Muscle layer of duodenum (tissue), 2 donors: ENCODE measurements at regions not wholly inside any gene's neighbourhood (a gene's known extent, or its start where the extent isn't known, plus 50 kb on each side); places are given as distances from the start of the nearest gene placed in this dataset.

Experiments used
- H3K27ac ChIP-seq: one replicate; pipeline ENCODE4 v1.7.0; 2013; ENCODE audit warnings: mild to moderate bottlenecking, low read length
- H3K27me3 ChIP-seq: one replicate; pipeline ENCODE4 v1.7.0; 2013; ENCODE audit warnings: low read depth, mild to moderate bottlenecking, control low read depth, low read length
- H3K36me3 ChIP-seq, 2 donors: one replicate each; pipeline ENCODE4 v1.7.0; 2013; ENCODE audit warnings: low read length in 2 of 2, control low read depth in 1 of 2, mild to moderate bottlenecking in 1 of 2; ENCODE audit not compliant: insufficient read depth in 2 of 2, control insufficient read depth in 1 of 2
- H3K4me1 ChIP-seq, 2 donors: one replicate each; pipeline ENCODE4 v1.7.0; 2013; ENCODE audit warnings: low read length in 2 of 2, mild to moderate bottlenecking in 2 of 2, control low read depth in 1 of 2, moderate library complexity in 1 of 2; ENCODE audit not compliant: insufficient read depth in 2 of 2, control insufficient read depth in 1 of 2
- H3K4me3 ChIP-seq, 2 donors: one replicate each; pipeline ENCODE4 v1.7.0; 2013; ENCODE audit warnings: low read length in 2 of 2, low read depth in 1 of 2, mild to moderate bottlenecking in 1 of 2
- H3K9me3 ChIP-seq, 2 donors: one replicate each; pipeline ENCODE4 v1.7.0; 2013; ENCODE audit warnings: low read length in 2 of 2, control low read depth in 1 of 2, mild to moderate bottlenecking in 1 of 2; ENCODE audit not compliant: control insufficient read depth in 1 of 2
- donor health status: healthy.

DNA sequence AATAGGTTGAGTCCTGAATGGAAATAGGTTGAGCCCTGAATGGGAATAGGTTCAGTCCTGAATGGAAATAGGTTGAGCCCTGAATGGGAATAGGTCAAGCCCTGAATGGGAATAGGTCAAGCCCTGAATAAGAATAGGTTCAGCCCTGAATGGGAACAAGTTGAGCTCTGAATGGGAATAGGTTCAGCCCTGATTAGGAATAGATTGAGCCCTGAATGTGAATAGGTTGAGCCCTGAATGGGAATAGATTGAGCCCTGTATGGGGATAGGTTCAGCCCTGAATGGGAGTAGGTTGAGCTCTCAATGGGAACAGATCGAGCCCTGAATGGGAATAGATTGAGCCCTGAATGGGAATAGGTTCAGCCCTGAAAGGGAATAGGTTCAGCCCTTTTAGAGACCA, 590.8 kb upstream of the ADAMTS16 start:
- Histone ChIP-seq H3K27ac (no peak overlapping the region), H3K27me3 (no peaks in the 10 kb centered on the region), H3K9me3 (no peaks in the 10 kb centered on the region), H3K4me3 (no peak overlapping the region), H3K4me1 (no peaks in the 10 kb centered on the region), H3K36me3 (no peaks in the 10 kb centered on the region)

- H3K9me3 ChIP-seq: no peaks in the 10 kb centered on the region
- no peaks in the 10 kb centered on the region for H3K36me3 ChIP-seq
- no peaks in the 10 kb centered on the region for H3K27me3 ChIP-seq
- no peaks in the 10 kb centered on the region for H3K4me1 ChIP-seq
- H3K4me3 ChIP-seq: no peak overlapping the region
- no peak overlapping the region for H3K27ac ChIP-seq
Measured at GRCh38 chr5:4551034-4551433, 589.1 kb upstream of the ADAMTS16 start.

DNA sequence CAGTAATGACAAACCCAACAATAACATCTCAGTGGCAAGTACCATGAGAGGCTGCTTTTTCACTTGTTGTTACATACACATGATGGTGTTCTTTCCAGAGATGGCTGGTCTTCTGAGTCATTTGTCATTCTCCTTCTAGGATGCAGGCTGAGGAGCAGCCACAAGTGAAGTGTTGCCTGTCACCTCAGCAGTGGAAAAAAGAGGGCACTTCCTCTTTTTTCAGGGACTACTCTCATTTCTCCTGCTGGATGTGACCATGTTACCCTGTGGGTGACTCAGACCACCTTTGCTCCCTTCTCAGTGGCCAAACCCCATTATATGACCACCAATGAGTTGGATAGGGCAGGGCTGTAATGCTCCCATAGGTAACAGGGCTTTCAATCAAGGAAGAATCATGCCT, 587.0 kb upstream of the ADAMTS16 start:
- Histone ChIP-seq H3K27me3 (no peaks in the 10 kb centered on the region), H3K4me3 (no peak overlapping the region), H3K36me3 (no peaks in the 10 kb centered on the region), H3K27ac (no peak overlapping the region), H3K9me3 (no peaks in the 10 kb centered on the region), H3K4me1 (no peaks in the 10 kb centered on the region)

GRCh38 chr5:4553978-4554377, 586.2 kb upstream of the ADAMTS16 start:
- Histone ChIP-seq H3K4me1 (no peaks in the 10 kb centered on the region), H3K9me3 (no peaks in the 10 kb centered on the region), H3K27ac (no peak overlapping the region), H3K36me3 (no peaks in the 10 kb centered on the region), H3K27me3 (no peaks in the 10 kb centered on the region), H3K4me3 (no peak overlapping the region)

DNA sequence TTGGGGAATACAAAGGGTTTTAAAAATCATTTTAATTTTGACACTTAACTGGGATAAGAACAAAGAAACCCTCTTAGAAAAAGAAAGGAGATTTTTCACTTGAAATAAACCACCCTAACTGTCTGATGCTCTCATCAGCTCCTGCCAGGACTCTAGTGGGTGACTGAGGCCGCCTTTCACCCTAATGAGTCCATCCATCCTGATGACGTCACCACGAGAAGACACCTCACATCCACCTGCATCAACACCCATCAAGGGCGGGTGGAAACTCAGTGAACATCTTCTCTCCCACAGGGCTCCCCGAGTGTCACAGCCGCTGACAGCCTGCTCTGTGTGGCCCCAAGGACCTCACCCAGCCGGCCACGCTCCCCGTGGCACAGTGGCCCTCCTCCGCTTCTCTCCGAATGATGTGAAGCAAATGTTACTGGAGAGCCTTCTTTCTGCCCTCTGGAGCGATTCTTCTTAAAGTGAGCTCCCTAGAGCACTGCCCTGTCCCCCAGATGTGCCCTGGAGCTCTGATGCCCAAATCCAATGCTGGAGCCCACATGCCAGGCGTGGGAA, 584.3 kb upstream of the ADAMTS16 start:
- Histone ChIP-seq H3K27me3 (no peaks in the 10 kb centered on the region), H3K9me3 (no peaks in the 10 kb centered on the region), H3K27ac (no peak overlapping the region), H3K4me1 (no peaks in the 10 kb centered on the region), H3K36me3 (no peaks in the 10 kb centered on the region), H3K4me3 (no peak overlapping the region)

DNA sequence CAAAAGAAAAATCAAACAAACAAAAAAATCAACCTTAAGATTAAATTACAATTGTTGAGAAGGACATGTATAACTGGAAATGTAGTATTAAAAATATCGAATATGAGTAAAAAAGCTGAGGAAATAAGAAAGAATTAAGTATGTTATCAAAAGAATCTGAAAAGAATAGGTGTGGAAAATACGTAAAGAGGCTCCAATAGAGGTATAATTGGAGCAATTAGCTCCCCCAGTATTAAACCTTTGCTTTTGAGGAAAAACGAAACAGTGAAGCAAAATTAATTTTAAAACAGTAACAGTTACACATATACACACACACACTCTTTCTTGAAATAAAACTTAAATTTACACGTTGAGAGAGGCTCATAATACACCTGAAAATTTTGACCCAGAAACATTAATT, 578.7 kb upstream of the ADAMTS16 start:
- Histone ChIP-seq H3K36me3 (no peaks in the 10 kb centered on the region), H3K4me1 (no peaks in the 10 kb centered on the region), H3K27ac (no peak overlapping the region), H3K9me3 (peaks cover 4 to 11% of the 10 kb centered on the region in 2 donors), H3K4me3 (no peak overlapping the region), H3K27me3 (no peaks in the 10 kb centered on the region)

- Histone ChIP-seq H3K9me3 (peaks cover 4 to 15% of the 10 kb centered on the region in 2 donors), H3K4me1 (no peaks in the 10 kb centered on the region), H3K27ac (no peak overlapping the region), H3K36me3 (no peaks in the 10 kb centered on the region), H3K4me3 (no peak overlapping the region), H3K27me3 (no peaks in the 10 kb centered on the region)
Measured at GRCh38 chr5:4563400-4563799, 576.7 kb upstream of the ADAMTS16 start.

DNA sequence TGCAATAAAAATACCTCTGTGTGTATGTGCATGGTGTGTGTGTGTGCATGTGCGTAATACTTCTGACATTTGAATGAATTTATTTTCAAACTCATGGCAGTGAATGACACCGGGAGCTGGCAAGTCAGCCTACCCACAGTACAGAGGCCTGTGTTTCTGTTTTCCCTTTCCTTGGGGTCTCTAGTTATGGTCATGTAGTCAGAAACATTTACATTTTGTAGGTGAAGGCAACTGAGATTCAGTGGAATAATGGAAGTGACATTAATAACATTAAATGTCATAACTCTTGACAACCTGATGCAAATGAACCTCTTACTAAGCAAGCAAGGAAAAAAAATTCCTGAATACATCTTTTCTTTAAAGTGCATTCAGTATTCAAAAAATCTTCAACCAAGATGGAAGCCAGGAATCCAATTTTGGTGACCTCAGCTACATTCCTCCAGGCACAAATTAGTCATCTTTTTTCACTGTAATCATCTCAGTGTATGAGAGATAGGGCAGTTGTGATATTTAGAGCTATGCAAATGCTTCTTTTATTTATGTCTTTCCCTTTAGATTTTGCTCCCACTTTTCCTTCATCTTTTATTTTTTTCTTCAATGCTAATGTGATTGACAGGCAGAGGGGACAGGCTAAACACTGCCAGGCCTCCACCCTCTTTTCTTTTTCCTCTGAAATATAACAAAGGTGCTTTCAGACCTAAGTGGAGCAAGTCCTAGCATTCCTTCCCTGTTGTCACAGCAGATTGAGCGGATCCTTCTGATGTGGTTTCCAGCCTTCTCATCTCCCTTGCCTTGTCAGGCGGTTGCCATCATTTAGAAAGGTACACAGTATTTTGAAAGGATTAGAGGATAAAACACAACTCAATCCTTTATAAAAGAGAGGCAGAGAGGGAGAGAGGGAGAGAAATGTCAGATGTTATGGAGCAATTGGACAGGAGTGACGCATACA, 569.8 kb upstream of the ADAMTS16 start:
- no peaks in the 10 kb centered on the region for H3K4me1 ChIP-seq
- peaks cover 0 to 4% of the 10 kb centered on the region in 2 donors for H3K9me3 ChIP-seq
- no peaks in the 10 kb centered on the region for H3K27me3 ChIP-seq
- no peak overlapping the region for H3K4me3 ChIP-seq
- H3K27ac ChIP-seq: no peak overlapping the region
- H3K36me3 ChIP-seq: no peaks in the 10 kb centered on the region

GRCh38 chr5:4571248-4571948, 568.7 kb upstream of the ADAMTS16 start:
- Histone ChIP-seq H3K27me3 (no peaks in the 10 kb centered on the region), H3K36me3 (no peaks in the 10 kb centered on the region), H3K27ac (no peak overlapping the region), H3K4me3 (no peak overlapping the region), H3K4me1 (no peaks in the 10 kb centered on the region), H3K9me3 (peaks cover 0 to 4% of the 10 kb centered on the region in 2 donors)

GRCh38 chr5:4572311-4573100, 567.6 kb upstream of the ADAMTS16 start:
- Histone ChIP-seq H3K36me3 (no peaks in the 10 kb centered on the region), H3K27ac (no peak overlapping the region), H3K9me3 (peaks cover 0 to 2% of the 10 kb centered on the region in 2 donors), H3K4me1 (no peaks in the 10 kb centered on the region), H3K27me3 (no peaks in the 10 kb centered on the region), H3K4me3 (no peak overlapping the region)

- Histone ChIP-seq H3K27ac (no peak overlapping the region), H3K9me3 (no peaks in the 10 kb centered on the region), H3K36me3 (no peaks in the 10 kb centered on the region), H3K4me1 (no peaks in the 10 kb centered on the region), H3K27me3 (no peaks in the 10 kb centered on the region), H3K4me3 (no peak overlapping the region)
Measured at GRCh38 chr5:4575608-4576007, 564.5 kb upstream of the ADAMTS16 start.
